ENCODE measurements at regions not wholly inside any gene's neighbourhood (a gene's known extent, or its start where the extent isn't known, plus 50 kb on each side); places are given as distances from the start of the nearest gene placed in this dataset.

GRCh38 chr3:72586694-72587093 is 261.6 kb downstream of the SHQ1 start:
- DNase-seq: no peak

GRCh38 chr3:72585966-72586365 is 262.3 kb downstream of the SHQ1 start:
- DNase-seq: no peak

GRCh38 chr3:72584262-72584661 is 264.0 kb downstream of the SHQ1 start:
- DNase-seq: no peak

DNA sequence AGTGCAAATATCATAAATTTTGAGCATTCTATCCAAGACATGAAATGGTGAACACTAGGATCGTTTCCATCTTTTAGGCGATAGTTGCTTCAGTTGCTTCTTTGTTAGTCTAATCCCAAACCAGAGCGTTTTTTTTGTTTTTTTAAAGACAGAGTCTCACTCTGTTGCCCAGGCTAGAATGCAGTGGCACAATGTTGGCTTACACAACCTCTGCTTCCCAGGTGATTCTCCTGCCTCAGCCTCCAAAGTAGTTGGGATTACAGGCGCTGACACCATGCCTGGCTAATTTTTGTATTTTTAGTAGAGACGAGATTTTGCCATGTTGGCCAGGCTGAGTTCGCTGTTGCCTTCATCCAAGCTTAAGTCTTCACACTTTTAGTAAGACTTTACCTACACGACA is 265.3 kb downstream of the SHQ1 start:
- DNase-seq: no peak

DNA sequence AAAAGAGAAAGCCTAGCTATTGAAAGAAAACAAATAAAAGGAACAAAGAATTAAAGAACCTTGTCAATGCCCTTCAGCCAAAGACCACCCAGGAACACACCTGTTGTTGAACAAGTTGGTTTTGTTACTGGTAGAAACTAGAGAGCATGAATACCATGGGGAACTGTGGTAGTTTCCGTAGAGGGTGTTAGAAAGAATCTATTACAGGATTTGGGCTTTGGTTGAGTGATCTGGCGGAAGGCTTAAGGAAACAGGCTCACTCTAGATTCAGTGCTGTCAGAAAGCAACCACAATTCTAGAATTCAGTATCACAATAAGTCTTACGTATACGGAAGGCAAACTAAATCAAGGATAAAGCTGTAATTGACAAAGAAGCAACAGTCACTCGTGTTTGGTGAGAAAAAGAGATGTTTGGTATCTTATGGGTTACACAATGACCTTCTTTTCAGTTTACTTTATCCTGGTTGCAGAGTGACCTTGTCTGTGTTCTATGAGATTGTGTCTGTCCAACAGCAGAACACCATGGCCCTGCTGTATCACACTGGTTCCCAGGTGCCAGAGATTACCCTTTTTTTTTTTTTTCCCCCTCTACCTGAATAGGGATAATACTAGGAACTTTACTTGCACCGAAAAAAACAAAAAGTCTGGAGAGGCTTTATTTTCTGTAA is 265.9 kb downstream of the SHQ1 start:
- DNase-seq: no peak

DNA sequence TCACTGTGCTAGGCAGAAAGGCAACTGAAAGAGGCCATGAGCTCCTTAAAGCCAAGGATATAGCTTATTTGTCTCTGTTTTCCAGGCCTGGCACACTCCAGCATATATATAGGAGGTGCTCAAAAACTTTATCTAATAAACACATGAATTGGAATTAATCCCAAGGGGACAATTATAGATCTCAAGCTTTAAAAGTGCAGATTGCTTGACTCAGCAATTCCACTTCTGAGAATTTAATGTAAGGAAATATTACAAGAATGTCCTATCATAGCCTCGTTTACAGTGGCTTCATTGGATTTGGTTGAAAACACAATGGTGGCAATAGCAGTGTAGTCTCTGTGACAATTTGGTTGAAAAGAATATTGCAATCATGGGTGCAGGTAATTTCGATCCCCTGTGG is 267.3 kb downstream of the SHQ1 start:
- no peak for DNase-seq

- DNase-seq: no peak
Measured at GRCh38 chr3:72580246-72580756, 267.9 kb downstream of the SHQ1 start.

GRCh38 chr3:72579581-72580245 is 268.5 kb downstream of the SHQ1 start:
- no peak for DNase-seq

GRCh38 chr3:72579191-72579580 is 269.1 kb downstream of the SHQ1 start:
- no peak for DNase-seq

DNA sequence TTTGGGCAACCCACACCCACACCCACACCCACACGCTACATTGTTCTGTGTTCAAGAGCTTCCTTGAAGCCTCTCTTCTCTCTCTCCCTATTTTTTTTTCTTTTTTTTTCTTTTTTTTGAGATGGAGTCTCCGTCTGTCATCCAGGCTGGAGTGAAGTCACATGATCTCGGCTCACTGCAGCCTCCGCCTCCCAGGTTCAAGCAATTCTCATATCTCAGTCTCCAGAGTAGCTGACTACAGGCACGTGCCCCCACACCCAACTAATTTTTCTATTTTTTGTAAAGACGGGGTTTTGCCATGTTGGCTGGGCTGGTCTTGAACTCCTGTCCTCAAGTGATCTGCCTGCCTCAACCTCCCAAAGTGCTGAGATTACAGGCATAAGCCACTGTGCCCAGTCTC is 271.1 kb downstream of the SHQ1 start:
- DNase-seq: no peak

DNA sequence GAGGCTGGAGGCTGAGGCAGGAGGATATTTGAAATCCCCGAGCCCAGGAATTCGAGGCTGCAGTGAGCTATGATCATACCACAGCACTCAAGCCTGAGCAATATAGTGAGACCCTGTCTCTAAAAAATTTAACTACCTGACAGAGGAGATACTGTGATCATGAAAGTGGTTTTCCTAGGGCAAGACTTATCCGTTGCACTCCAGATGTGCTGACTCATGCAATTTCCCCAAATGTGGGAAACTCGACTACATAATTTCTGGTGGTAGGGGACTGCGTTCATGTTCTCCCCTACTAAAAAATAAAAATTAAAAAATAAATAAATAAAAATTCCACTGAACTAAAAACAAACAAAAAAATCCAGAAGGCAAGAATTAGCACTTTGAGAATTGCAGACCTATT is 271.7 kb downstream of the SHQ1 start:
- DNase-seq: no peak

DNA sequence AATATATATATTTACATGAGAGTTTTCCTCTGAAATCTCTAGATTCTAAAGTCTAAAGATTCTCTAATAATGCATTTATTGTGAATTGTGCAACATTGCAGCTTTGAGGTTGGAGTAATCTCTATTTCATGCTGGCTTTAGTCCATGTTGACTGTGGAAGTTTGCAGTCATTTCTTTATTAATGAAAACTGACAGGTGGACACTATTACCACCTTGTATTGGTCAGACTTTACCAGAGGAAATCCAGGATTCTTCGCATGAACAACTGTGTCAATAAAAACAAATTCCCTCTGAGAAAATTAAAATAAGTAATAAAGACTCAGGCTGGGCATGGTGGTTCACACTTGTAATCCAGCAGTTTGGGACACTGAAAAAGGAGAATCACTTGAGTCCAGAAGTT is 274.1 kb downstream of the SHQ1 start:
- DNase-seq: no peak

- DNase-seq: no peak
Measured at GRCh38 chr3:72573051-72573450, 275.2 kb downstream of the SHQ1 start.

- DNase-seq: no peak
Measured at GRCh38 chr3:72572489-72573007, 275.7 kb downstream of the SHQ1 start.

DNA sequence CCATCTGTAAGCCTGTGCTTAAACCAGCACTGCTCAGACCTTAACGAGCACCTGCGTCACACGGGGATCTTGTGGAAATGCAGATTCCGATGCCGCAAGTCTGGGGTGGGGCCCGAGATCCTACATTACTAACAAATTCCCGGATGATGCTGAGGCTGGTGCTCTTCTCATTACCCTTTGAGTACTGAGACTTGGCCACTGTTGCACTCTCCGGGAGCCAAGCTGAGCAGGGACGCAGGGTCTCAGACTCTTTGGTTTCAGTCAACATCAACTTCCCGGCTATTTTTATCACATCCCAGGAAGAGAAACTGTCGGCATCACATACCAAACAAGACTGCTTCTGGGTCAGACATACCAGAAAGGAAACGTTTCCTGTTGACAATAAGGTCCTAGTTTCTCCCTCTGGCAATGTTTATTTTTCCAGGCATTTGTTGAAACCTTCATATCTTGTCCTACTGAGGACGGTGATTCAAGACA is 276.6 kb downstream of the SHQ1 start:
- DNase-seq: no peak

DNA sequence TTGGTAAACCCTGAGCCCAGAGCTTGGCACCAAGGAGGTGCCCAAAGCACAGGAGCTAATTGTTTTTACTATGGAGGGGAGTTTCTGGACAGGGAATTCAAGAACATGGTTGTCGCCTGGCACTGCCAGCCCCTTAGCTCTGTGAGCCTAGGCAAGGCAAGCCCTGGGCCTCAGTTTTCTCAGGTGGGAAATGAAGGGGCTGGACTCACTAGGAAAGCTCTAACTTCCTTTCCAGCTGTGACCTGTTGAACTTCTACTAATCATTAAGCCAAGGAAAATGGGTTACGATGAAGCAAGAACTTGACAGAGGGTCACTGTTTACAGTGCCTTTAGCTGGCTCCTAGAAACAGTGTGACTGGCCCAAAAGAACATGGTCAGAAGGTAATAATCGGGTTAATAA is 277.2 kb downstream of the SHQ1 start:
- DNase-seq: no peak

DNA sequence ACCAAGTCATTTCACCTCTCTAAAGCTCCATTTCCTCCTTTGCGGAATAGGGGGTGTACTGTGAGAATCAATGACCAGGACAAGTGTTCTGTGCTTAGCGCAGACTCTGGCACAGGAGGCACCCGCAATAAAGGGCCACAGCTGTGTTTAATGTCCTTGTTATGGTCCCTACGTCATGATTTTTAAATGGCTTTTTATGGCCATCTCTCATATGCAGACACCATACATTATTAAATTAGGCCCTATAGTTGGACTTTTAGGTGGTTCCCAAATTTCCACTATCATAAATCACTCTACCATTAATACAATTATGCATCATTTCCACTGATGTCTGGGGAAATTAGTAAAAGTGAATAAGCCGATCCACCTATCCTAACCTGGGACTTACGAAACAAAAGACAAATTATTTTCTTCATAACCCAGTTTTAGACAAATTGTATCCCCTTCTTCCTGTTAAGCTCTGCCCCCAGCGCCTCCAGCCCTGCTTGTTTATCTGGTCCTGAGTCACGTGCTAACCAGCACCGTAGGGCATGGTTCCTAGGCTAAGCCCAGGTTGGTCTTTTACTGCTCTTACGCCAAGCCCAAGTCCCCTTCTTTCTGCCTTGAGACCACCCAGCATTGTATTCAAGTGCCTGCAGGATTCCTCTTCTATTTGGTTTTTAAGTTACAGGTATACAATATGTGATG is 278.3 kb downstream of the SHQ1 start:
- no peak for DNase-seq

- DNase-seq: no peak
Measured at GRCh38 chr3:72568083-72568482, 280.2 kb downstream of the SHQ1 start.

- no peak for DNase-seq
Measured at GRCh38 chr3:72567474-72567873, 280.8 kb downstream of the SHQ1 start.

DNA sequence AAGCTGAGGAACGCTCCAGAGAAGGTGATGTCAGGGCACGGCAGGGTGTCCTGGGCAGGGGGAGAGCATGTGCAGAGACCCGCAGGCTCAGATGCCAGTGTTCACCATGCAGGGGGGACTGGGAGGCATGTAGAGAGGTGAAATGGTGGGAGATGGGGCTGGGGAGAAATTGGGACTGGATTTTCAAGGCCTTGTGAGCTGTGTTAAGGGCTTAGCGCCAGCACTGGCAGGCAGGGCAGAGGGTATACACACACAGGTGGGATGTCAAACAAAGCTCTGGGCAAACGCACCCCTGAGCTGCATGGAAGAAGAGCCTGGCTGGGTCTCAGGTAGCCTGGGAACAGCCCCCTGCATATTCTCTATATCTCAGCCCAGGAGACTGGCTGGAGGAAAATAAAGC is 282.7 kb downstream of the SHQ1 start:
- no peak for DNase-seq

GRCh38 chr3:72563690-72564370 is 284.4 kb downstream of the SHQ1 start:
- no peak for DNase-seq

DNA sequence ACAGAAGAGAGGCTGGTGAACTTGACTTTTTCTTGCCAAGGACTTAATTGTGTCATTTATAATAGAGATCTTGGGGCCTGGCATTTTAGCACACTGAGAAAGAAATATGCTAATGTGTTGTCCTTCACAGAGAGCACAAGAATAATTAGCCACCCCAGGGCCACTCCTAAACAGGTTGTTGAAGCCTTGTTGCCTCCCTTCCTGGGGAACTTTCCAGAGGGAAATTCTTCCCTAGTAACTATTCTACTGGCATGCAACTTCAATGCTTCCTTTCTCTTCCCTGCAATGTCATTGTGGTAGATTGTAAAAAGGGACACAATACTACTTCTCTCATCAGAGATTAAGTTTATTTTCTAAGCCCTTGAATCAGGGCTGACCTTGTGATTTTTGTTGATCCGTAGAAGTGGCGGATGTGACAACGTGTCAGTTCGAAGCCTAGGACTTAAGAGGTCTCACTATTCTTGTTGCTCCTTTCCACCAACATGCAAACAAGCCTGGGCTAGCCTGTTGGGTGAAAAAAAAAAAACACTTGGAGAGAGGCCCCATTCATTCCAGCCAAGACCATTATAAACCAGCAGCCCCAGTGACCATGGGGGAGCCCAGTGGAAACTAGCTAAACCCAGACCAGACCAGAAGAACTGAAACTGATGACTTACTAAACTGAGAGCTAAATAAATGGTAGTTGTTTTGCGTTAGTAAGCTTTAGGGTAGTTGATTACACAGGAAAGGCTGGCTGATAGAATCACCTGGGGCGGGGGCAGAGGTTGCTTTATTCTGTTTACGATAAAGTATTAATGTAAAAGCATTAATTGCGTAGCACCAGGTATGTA is 287.2 kb downstream of the SHQ1 start:
- no peak for DNase-seq

All from CD4-positive, alpha-beta T cell treated with Interleukin-4 for 4 hours (primary cell).